DMS153 treated with DMSO at 0.1 percent for 48 hours (cell line): ENCODE measurements at regions not wholly inside any gene's neighbourhood (a gene's known extent, or its start where the extent isn't known, plus 50 kb on each side); places are given as distances from the start of the nearest gene placed in this dataset.
"Not testable (repeated sequence)": the region's sequence is repeated elsewhere in the genome, so short reads cannot be mapped to it uniquely, and the experiment has no call there.

Experiments
- DNase-seq: peaks from one replicate; lab custom pipeline; 2025; ENCODE audit not compliant: unreplicated experiment; lab: John Stamatoyannopoulos, UW

DNA sequence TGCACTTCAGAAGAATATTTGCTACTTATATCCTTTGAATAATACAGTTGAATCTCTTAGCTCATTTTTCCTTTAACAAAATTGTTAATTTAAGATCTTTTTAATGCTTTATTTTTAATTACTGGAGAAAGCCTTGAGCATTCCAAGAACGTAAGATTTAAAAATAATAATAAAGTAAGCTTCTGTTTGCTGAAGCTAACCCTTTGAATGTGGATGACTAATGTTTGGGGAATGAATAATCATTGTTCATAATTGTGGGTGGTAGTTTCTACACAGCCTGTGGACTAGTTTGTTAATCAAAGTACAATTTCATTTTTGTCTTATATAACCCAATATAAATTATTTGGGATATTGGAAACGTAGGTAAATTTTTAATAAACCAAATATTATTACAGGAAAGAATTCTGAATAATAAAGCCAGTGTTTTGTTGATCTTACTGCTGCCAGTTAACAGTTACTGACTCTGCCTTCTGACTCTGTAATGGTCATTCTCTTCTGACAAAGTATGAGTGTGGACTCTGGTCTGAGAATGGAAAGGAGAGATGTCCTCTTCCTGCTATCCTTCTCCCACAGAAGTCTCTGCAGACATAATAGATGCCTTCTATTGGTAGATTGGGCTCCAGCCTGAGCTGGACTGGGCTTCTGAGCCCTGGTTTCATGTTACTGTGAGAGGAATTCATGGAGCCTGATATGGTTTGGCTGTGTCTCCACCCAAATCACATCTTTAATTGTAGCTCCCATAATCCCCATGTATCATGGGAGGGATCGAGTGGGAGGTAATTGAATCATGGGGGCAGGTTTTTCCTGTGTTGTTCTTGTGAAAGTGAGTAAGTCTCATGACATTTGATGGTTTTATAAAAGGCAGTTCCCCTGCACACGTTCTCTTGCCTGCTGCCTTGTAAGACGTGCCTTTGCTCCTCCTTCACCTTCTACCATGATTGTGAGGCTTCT is 292.7 kb upstream of the SLC39A10 start:
- DNase-seq = no peak

DNA sequence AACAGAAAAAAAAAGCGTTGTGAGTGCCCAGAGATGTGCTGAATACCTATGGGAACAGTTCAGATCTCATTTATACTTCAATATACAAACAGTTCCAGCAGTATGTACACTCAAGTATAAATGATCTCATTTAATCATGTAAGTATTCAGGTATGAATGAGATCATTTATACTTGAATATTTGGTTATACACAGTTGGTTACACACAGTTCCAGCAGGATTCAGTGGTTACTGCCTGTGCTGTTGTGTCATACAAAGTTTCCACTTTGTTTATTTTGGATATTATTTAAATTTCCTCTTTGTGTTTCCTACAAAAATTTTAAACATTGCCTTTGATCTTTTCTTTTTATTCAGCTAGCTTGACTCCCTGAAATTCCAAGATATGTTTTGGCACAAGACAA is 293.5 kb upstream of the SLC39A10 start:
- no peak for DNase-seq

DNA sequence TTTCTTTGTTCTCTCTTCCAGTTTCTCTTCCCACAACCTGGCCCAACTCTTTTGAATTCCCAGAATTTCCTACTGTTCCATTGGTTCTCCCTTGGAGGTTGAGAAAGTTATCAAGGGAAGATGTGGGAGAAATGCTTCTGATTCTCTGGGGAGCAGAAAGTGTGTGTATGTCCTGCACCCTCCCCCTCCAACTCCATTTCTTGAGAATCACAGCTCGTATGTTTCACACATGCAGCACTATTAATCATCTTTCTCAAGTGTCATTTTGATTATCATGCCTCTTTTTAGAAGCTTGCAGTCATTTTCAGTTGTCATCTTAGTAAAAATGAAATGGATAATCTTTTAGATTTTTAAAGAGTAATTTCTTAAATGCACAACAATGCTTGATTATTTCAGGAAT is 296.8 kb upstream of the SLC39A10 start:
- no peak for DNase-seq

DNA sequence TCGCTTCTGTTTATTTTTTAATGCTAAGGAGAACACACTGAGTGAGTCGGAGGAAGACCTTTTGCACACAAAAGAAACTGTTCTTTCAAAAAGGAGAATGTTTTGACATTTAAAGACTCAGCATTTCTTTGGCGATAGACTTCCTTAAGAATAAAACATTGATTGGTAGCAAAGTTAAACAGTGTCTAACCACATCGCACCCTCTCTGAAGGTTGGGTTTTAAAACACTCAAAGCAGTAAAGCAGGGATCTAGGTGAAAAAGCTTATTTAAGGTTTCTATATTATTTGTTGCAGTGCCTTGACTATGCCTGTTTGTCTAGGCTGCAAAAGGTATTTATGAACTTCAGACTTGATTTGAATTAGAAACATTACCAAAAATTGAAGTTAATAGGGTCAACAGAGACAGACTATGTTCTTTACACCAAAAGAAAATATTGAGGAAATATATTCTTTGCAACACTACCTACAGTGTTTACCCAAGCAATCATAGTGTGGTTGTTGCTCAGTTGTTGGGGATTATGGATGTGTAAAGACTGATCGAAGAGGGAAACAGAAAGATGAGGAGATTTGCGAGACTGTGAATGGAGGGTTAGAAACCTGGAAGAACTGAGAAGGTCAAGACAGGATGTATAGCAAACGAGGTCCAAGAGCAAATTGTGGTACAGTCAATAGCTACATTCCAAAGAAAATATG is 297.8 kb upstream of the SLC39A10 start:
- DNase-seq = no peak

DNA sequence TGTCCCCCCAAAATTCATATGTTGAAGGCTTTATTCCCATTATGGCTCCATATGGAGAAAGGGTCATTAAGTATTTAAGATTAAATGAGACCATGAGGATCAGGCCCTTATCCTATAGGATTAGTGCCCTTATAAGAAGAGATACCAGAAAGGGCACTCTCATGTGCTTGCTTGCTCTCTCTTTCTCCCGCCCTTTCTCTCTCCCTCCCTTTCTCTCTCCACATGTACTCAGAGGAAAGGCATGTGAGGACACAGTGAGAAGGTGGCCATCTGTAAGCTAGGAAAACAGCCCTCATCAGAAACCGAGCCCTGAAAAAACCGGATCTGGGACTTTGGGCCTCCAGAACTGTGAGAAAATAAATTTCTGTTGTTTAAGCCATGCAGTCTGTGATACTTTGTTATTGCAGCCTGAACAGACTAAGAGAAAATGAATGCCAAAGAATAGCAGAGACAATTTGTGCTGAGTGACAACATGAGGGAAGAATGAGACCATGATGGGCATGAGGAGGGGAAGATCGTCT is 300.0 kb upstream of the SLC39A10 start:
- no peak for DNase-seq

DNA sequence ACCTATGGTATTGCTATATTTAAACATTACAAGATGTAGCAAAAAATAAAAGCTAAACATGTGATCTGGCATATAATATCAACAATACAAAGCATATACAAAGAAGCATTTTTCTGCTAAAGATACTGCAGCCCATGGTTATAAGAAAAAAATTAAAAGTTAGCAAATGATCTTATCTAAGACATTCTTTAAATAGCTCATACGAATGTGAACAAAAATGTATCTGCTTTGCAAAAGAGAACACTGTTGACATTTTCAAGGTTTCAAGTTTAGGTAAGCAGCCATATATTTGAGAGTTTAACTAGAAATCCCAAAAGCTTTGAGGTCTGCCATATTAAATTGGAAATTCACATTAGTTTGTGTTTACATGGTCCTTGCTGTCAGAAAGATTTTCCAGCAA is 301.0 kb upstream of the SLC39A10 start:
- no peak for DNase-seq

DNA sequence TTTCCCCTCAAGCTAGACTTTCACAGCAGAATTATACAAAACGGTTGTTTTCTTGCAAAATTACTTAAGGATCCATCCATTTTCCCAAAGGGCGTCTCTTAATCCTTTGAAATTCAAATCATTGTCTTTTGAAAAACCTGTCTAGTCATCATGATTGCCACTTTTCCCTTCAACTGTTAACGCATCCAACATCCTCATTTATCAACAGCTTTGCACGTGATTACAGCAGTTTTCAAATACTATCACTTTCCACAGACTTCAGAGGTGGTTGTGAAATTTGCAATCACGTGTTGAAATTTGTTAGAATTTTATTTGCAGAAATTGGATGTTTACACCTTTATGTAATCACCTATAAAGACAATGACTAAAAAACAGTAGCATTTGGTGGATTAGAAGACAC is 304.4 kb upstream of the SLC39A10 start:
- no peak for DNase-seq

DNA sequence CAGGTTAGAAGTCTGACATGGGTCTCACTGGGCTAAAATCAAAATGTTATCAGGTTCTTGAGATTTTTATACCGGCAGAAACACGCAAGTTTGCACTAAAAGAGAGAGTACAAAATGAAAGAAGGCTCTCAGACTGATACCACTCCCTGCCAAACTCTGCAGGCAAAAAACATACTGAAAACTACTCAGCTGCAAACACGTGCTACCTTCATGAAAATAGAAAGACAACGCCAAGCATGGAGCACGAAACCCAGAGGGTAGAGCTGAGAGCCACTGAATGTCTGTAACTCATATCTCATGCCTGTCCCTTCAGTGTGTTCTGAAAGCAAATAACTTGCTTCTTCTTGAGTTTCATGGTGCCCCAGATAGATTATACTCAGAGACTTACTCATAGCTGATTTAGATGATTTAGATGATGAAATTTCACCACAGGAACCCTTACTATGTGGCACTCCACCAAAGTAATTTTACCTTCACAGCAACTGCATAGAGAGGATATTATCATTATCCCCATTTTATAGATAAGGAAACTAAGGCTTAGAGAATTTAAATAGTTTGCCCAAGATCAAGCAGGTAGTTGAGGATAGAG is 313.0 kb upstream of the SLC39A10 start:
- DNase-seq = no peak

DNA sequence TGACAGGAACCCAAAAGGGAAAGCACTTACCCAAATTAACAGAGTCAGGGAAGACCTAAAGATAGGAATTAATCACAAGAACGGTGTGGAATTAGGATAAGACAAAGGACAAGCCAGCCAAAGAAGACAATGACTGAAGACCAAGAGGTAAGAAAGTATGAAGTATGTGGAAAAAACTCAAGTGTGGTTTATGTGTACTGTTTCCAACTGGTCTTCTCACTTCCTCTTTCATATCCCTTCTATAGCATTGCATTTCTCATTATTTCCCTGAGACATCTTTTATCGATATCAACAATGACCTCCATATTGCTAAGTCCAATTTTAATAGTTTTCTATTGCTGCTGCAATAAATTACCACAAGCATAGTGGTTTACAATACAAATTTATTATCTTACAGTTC is 313.5 kb upstream of the SLC39A10 start:
- DNase-seq = no peak

DNA sequence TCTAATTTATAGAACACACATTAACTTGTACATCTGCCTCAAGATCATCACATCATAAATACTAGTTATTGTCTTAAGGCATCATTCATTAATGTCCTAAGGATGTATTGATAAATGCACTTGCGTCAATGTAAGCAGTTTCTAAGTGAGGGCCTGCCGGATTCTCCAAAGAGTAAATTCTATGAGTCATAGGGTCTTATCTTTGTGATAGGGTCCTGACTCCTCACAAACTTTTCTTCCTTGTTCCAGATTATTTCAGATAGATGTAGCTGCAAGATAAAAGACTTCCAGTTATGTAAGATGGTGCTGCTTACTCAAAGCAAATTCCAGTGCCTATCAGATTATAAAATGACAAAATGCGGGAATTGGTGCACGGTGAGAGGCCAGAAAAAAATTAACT is 315.0 kb upstream of the SLC39A10 start:
- no peak for DNase-seq

DNA sequence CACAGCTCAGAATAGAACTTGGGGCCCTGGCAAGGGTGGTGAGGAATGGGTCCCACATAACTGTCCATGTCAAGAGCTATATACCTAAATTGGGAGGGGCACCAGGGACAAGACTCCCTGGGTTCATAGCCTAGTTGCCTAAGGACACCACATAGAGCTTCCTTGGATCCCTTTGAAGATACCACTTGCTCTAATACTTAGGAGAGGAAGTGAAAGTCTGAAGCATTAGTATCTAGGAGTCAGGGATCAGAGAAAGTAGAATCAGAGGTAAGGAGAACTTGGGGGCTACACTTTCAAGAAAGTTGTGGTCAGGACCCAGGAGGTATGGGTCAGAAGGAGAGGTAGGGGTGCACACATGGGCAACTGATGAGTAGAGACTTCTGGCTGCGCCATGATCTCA is 318.2 kb upstream of the SLC39A10 start:
- no peak for DNase-seq

DNA sequence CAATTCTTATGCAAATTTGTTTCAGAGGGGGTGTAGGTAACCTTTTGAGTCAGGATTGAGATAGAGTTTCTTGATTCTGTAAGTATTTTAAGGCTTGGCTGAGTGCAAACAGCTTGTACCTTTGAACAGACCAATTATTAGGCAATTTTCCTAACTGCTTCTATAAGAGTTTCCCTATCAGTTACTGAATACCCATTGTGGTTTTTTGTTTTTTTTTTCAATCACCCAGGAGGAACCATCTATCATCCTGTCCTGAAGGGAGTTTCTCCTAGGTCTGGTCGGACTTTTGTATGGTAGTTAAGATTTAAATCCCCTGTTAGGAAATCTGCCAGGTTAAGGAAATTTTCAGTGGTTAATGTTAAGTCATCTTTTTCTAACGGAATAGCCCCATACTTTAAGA is 319.4 kb upstream of the SLC39A10 start:
- no peak for DNase-seq

DNA sequence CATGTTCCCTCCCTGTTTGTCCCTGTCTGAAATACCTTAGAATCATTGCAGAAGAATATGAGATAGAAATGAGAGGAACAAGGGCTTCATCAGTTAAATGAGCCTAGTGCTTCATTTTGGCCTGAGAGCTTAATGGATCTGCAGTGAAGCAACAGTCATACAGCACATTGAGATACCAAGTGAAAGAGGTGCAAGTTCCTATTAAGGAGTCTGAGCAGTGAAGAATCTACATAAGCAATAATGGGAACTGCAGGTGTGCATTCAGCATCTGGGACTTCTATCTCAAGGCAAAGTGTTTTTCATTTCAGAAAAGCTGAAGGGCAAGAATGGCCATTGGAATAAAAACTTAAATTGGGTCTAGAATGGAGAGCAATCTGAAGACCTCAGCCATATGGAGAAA is 323.2 kb upstream of the SLC39A10 start:
- DNase-seq = no peak

DNA sequence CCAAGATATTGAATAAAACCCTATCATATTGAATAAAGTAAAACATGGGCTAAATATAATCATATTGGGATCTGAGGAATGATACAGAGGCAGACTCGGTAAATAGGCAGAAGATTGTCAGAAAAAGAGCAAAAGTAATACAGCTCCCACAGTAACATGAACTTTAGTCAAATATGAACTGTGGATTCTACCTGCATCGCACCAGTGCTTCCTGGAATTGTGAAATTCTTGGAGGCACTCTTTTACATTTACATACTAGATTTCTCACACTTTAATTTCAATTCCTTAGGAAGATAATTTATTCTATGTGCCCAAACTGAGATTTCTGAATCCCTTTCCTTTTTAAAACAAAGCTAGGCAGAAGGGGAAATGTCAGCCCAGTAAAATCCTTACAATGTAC is 325.1 kb upstream of the SLC39A10 start:
- no peak for DNase-seq

DNA sequence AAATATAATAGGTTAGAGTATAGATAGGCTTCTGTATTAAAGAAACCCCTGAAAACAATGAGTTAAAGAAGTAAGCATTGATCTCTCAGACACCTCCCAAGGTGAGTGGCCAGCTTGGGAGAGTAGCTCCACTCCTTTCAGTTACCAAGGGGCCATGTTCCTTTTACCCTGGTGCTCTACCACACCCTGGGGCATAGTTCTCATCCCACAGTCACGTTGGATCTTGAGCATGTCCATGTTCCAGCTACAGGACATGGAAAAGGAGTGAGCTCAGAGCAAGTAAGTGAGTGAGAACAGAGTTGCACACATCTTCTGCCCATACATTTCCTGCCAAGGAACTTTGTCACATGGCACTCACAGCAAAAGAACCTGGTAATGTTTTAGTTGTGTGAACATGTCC is 325.9 kb upstream of the SLC39A10 start:
- no peak for DNase-seq

DNA sequence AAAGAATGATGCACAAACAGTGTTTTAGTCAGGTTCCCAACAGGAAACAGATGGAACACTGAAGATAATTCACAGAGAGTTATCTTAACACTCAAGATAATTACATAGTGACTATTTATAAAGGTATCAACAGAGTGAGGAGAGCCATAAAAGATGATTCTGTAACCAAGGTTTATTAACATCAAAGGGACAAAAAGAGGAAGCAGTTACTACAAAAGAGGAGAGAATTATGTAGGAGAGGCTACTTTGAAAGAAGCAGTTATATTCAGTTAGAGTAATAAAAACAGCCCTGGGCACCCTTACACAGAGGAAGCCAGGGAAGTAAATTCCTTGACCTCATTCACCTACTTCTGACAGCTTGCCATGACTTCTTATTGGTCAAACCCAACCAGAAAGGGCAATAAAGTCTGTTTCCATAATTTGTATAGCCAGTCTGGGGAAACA is 326.5 kb upstream of the SLC39A10 start:
- DNase-seq = peak; percentile 83

DNA sequence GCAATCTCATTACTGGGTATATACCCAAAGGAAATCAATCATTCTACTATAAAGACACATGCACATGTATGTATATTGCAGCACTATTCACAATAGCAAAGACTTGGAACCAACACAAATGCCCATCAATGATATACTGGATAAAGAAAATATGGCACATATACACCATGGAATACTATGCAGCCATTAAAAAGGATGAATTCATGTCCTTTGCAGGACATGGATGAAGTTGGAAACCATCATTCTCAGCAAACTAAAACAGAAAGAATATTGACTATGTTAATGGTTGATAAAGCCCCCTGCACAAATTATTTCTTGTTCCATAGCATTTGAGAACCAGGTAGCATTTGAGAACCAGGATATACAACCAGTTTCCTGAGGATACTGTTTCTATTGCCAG is 327.2 kb upstream of the SLC39A10 start:
- not testable (repeated sequence) for DNase-seq

DNA sequence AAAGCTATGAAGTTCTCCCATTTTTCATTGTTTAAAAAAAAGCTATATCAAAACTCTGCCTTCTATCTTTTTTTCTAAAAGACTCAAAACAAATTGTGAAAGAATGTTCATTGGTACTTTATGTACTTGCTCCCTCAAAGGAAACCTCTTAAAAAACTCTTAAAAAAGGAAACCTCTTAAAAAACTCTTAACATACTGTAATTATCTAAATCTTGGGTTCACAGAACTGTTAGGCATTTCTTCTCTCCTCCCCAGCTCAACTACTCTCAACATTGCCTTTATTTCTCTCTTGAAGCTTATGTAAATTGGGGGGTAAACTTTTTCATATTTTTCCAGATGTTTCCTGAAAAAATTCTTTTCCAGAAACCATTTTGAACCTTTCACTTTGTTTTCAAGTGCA is 330.5 kb upstream of the SLC39A10 start:
- DNase-seq = no peak

DNA sequence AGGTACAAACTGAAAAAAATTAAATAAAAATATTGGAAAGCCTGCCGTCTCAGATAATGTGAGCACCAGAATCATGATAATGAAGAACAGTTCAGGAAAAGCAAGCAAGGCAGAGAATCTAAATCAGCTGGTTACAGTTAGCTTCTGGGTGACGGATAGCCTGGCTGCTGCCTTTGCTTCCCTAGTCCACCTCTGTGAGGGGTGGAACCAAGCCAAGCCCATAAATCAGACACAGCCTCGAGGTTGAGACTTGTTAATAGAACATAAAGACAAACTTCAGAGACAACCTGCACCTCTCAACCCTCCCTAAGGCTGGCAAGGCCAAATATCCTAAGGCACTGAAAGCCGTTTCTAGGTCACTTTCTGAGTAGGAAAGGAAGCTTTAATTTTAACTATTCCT is 334.7 kb upstream of the SLC39A10 start:
- DNase-seq = peak; percentile 86

DNA sequence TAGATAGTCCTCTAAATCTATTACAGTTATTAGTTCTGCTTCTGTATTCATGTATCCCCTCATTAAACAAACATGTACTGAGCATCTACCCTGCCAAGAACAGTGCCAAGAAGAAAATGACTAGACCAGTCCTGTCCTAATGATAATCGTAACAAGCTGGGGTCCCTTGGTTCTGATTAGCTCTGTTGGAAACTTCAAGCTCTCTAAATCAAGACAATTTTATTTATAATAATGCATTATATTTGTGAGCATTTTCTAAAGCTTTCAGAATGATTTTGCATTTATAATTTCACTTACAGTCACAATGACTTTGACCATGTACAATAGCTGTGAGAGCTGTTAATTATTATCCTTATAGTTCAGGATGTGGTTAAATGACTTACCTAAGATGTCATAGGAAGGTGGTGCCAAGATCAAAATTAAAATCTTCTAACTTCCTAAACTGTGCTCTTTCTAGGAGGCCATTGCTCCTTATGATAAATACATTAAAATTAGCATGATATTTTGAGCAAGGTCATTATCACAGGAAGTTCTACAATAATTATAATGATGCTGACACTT is 336.5 kb upstream of the SLC39A10 start:
- DNase-seq = no peak
